ENCODE measurements at regions not wholly inside any gene's neighbourhood (a gene's known extent, or its start where the extent isn't known, plus 50 kb on each side); places are given as distances from the start of the nearest gene placed in this dataset.

- no peak for DNase-seq
- no peak for TF ChIP-seq CTCF (IDR thresholded peaks at IDR 0.05)
- no peak for TF ChIP-seq POLR2A (IDR thresholded peaks at IDR 0.05)
- intact Hi-C loops (cut with DNase I) = no loop called here
- Histone ChIP-seq H3K27ac (no peak overlapping the region), H3K4me1 (no peaks in the 10 kb centered on the region), H3K27me3 (no peaks in the 10 kb centered on the region), H3K36me3 (replicated peaks in 1 of 2; ENCODE audit: insufficient read depth in 1 of 2, low read depth in 2 of 2) (no peaks in the 10 kb centered on the region), H3K9me3 (no peaks in the 10 kb centered on the region), H3K4me3 (no peak overlapping the region)
- 28 to 40% methylated on average over 3 of the region's 3 CpGs for WGBS, 2 donors
- ATAC-seq = no peak
Observed at GRCh38 chr14:96686126-96686525, 111.1 kb upstream of the VRK1 start.

GRCh38 chr14:96688629-96689028 lies 108.6 kb upstream of the VRK1 start:
- H3K36me3 ChIP-seq (replicated peaks in 1 of 2; ENCODE audit: insufficient read depth in 1 of 2, low read depth in 2 of 2) = no peaks in the 10 kb centered on the region
- no peak for DNase-seq
- intact Hi-C loops (cut with DNase I) = no loop called here
- H3K9me3 ChIP-seq = no peaks in the 10 kb centered on the region
- H3K4me3 ChIP-seq = no peak overlapping the region
- no peak overlapping the region for H3K27ac ChIP-seq
- ATAC-seq = no peak
- H3K4me1 ChIP-seq = no peaks in the 10 kb centered on the region
- no peaks in the 10 kb centered on the region for H3K27me3 ChIP-seq
- TF ChIP-seq CTCF (IDR thresholded peaks at IDR 0.05) (no peak), POLR2A (IDR thresholded peaks at IDR 0.05) (no peak)
- WGBS, 2 donors = 84 to 90% methylated on average over 1 of the region's 1 CpG

- no peak for ATAC-seq
- TF ChIP-seq CTCF (IDR thresholded peaks at IDR 0.05) = no peak
- no peak for TF ChIP-seq POLR2A (IDR thresholded peaks at IDR 0.05)
- Histone ChIP-seq H3K4me3 (no peak overlapping the region), H3K27me3 (no peaks in the 10 kb centered on the region), H3K9me3 (no peaks in the 10 kb centered on the region), H3K4me1 (no peaks in the 10 kb centered on the region), H3K36me3 (replicated peaks in 1 of 2; ENCODE audit: insufficient read depth in 1 of 2, low read depth in 2 of 2) (no peaks in the 10 kb centered on the region), H3K27ac (no peak overlapping the region)
- WGBS, 2 donors = 39 to 59% methylated on average over 4 of the region's 4 CpGs
- intact Hi-C loops (cut with DNase I) = no loop called here
- DNase-seq = no peak
Observed at GRCh38 chr14:96690713-96691383, 106.3 kb upstream of the VRK1 start.

GRCh38 chr14:96693252-96693820 lies 103.8 kb upstream of the VRK1 start:
- TF ChIP-seq POLR2A (IDR thresholded peaks at IDR 0.05) (no peak), CTCF (IDR thresholded peaks at IDR 0.05) (no peak)
- Histone ChIP-seq H3K4me1 (no peaks in the 10 kb centered on the region), H3K4me3 (no peak overlapping the region), H3K27me3 (no peaks in the 10 kb centered on the region), H3K27ac (no peak overlapping the region), H3K9me3 (no peaks in the 10 kb centered on the region), H3K36me3 (replicated peaks in 1 of 2; ENCODE audit: insufficient read depth in 1 of 2, low read depth in 2 of 2) (no peaks in the 10 kb centered on the region)
- ATAC-seq = no peak
- no peak for DNase-seq
- intact Hi-C loops (cut with DNase I) = no loop called here
- 57 to 63% methylated on average over 4 of the region's 4 CpGs for WGBS, 2 donors

- Histone ChIP-seq H3K4me3 (no peak overlapping the region), H3K27me3 (no peaks in the 10 kb centered on the region), H3K27ac (no peak overlapping the region), H3K9me3 (no peaks in the 10 kb centered on the region), H3K4me1 (no peaks in the 10 kb centered on the region), H3K36me3 (replicated peaks in 1 of 2; ENCODE audit: insufficient read depth in 1 of 2, low read depth in 2 of 2) (no peaks in the 10 kb centered on the region)
- DNase-seq (no peak), ATAC-seq (no peak)
- WGBS, 2 donors = 31 to 49% methylated on average over 4 of the region's 4 CpGs
- TF ChIP-seq POLR2A (IDR thresholded peaks at IDR 0.05) (no peak), CTCF (IDR thresholded peaks at IDR 0.05) (no peak)
- intact Hi-C loops (cut with DNase I) = no loop called here
Observed at GRCh38 chr14:96693987-96694386, 103.2 kb upstream of the VRK1 start.

Data from body of pancreas (tissue), 4 donors.